ENCODE measurements at regions not wholly inside any gene's neighbourhood (a gene's known extent, or its start where the extent isn't known, plus 50 kb on each side); places are given as distances from the start of the nearest gene placed in this dataset.

GRCh38 chr9:134496413-134497282, 145.0 kb upstream of the COL5A1 start (continued):
- TF ChIP-seq CHD7 (IDR thresholded peaks at IDR 0.05; ENCODE audit: insufficient replicate concordance, low read length) (no peak), SIN3A (conservative IDR thresholded peaks at IDR 0.05 in 1 of 2, IDR thresholded peaks at IDR 0.05 in 1 of 2; ENCODE audit: low read depth in 1 of 2, low read length in 2 of 2) (no peak), KDM1A (IDR thresholded peaks at IDR 0.05; ENCODE audit: borderline replicate concordance, low read length) (no peak), JUND (IDR thresholded peaks at IDR 0.05; ENCODE audit: low read length) (no peak), SP2 (IDR thresholded peaks at IDR 0.05; ENCODE audit: low read length) (no peak), TAF1 (IDR thresholded peaks at IDR 0.05; ENCODE audit: low read depth, low read length) (no peak), KDM4A (IDR thresholded peaks at IDR 0.05; ENCODE audit: low read depth, low read length, severe bottlenecking) (no peak), EP300 (IDR thresholded peaks at IDR 0.05; ENCODE audit: borderline replicate concordance in 1 of 2, low read depth in 2 of 2, low read length in 2 of 2) (no peak)
